B cell (primary cell): ENCODE measurements at regions not wholly inside any gene's neighbourhood (a gene's known extent, or its start where the extent isn't known, plus 50 kb on each side); places are given as distances from the start of the nearest gene placed in this dataset.

Experiments used
- ATAC-seq: fragments of 200-7000 bp; cut with Tn5 transposase; one replicate; pipeline ENCODE4 v1.10.0; 2021; ENCODE audit warnings: low read depth, mild to moderate bottlenecking, moderate number of reproducible peaks, moderate library complexity
- CTCF ChIA-PET: fragments of 350-600 bp; sonication (Branson Sonifier 250); formaldehyde crosslinking; loops from one replicate; lab custom pipeline; 2021; ENCODE audit warnings: antibody characterized with exemption, inconsistent platforms; lab: Charles Lee
- POLR2A ChIA-PET: fragments of 350-600 bp; sonication (Branson Sonifier 250); formaldehyde crosslinking; loops from one replicate; lab custom pipeline; 2021; ENCODE audit warnings: antibody characterized with exemption; lab: Charles Lee
- DNase-seq: peaks from one replicate; pipeline ENCODE4 v3.0.0; 2013
- H2AFZ ChIP-seq: 2 replicates; pipeline ENCODE4 v1.6.1; 2012; ENCODE audit warnings: mild to moderate bottlenecking, low read depth, low read length; ENCODE audit not compliant: insufficient read depth, poor library complexity, severe bottlenecking
- H3K27ac ChIP-seq, 2 donors: 1 replicate in 1 of 2; 2 replicates in 1 of 2; pipeline ENCODE4 v1.5.1; 2012 to 2013; ENCODE audit warnings: low read length in 2 of 2, mild to moderate bottlenecking in 2 of 2, moderate library complexity in 1 of 2
- H3K27me3 ChIP-seq, 4 experiments: fragments of 200-600 bp in 1 of 4; sonication (generic) in 1 of 4; replicated peaks in 1 of 4; 1 replicate in 2 of 4; 2 replicates in 2 of 4; pipeline versions ENCODE4 v1.6.1 to v1.7.0; 2013 to 2016; ENCODE audit warnings: low read length in 3 of 4, mild to moderate bottlenecking in 2 of 4, mixed read lengths in 1 of 4, moderate library complexity in 1 of 4; ENCODE audit not compliant: insufficient read depth in 4 of 4, control insufficient read depth in 3 of 4; ENCODE audit errors: control extremely low read depth in 1 of 4
- H3K36me3 ChIP-seq, 2 experiments: replicated peaks in 1 of 2; 1 replicate in 1 of 2; 2 replicates in 1 of 2; pipeline versions ENCODE4 v1.6.1 to v1.7.1; 2013; ENCODE audit warnings: low read length in 1 of 2; ENCODE audit not compliant: insufficient read depth in 2 of 2, control insufficient read depth in 1 of 2; ENCODE audit errors: control extremely low read depth in 1 of 2, extremely low read depth in 1 of 2
- H3K4me1 ChIP-seq, 2 donors: fragments of 200-600 bp in 1 of 2; sonication (generic) in 1 of 2; 1 replicate in 1 of 2; 2 replicates in 1 of 2; pipeline versions ENCODE4 v1.5.1 to v1.6.1; 2013 to 2017; ENCODE audit warnings: low read length in 2 of 2; ENCODE audit not compliant: control insufficient read depth in 2 of 2, insufficient read depth in 2 of 2
- H3K4me2 ChIP-seq: replicated peaks from 2 replicates; pipeline ENCODE3; 2012; ENCODE audit warnings: mild to moderate bottlenecking, low read depth, low read length; ENCODE audit not compliant: poor library complexity, severe bottlenecking
- H3K4me3 ChIP-seq, 5 experiments: fragments of 200-600 bp in 1 of 5; sonication (generic) in 1 of 5; 1 replicate in 3 of 5; 2 replicates in 2 of 5; pipeline versions ENCODE4 v1.5.1 to v1.7.0; 2011 to 2016; ENCODE audit warnings: low read length in 4 of 5, mild to moderate bottlenecking in 4 of 5, low read depth in 2 of 5, control low read depth in 1 of 5, moderate library complexity in 1 of 5; ENCODE audit not compliant: insufficient read depth in 1 of 5; ENCODE audit errors: control extremely low read depth in 1 of 5, extremely low read depth in 1 of 5
- H3K79me2 ChIP-seq: fragments of 200-600 bp; sonication (generic); one replicate; pipeline ENCODE4 v1.6.0; 2016; ENCODE audit warnings: low read length; ENCODE audit not compliant: control insufficient read depth, insufficient read depth
- H3K9ac ChIP-seq: fragments of 200-600 bp; sonication (generic); 2 replicates; pipeline ENCODE4 v1.6.1; 2017; ENCODE audit warnings: mild to moderate bottlenecking, low read length, moderate library complexity
- H3K9me3 ChIP-seq, 3 donors: one replicate each; pipeline versions ENCODE4 v1.6.1 to v1.7.1; 2013; ENCODE audit warnings: low read length in 2 of 3; ENCODE audit not compliant: control insufficient read depth in 2 of 3, insufficient read depth in 1 of 3; ENCODE audit errors: control extremely low read depth in 1 of 3
- H4K20me1 ChIP-seq: 2 replicates; pipeline ENCODE4 v1.6.0; 2012; ENCODE audit warnings: mild to moderate bottlenecking, low read length; ENCODE audit not compliant: insufficient read depth, control insufficient read depth, poor library complexity, severe bottlenecking
- H3K27ac Mint-ChIP-seq: one replicate; pipeline ENCODE4 v1.8.0; 2021; ENCODE audit warnings: mixed read lengths
- H3K27me3 Mint-ChIP-seq: one replicate; pipeline ENCODE4 v1.8.0; 2021; ENCODE audit warnings: mixed read lengths
- H3K4me1 Mint-ChIP-seq: one replicate; pipeline ENCODE4 v1.8.0; 2021; ENCODE audit warnings: mixed read lengths
- H3K4me3 Mint-ChIP-seq: one replicate; pipeline ENCODE4 v1.8.0; 2021; ENCODE audit warnings: mixed read lengths
- H3K9me3 Mint-ChIP-seq: one replicate; pipeline ENCODE4 v1.8.0; 2022; ENCODE audit warnings: mixed read lengths; ENCODE audit not compliant: insufficient read depth
- EZH2 ChIP-seq: IDR thresholded peaks from 2 replicates; pipeline ENCODE4 v1.6.1; 2012; ENCODE audit warnings: borderline replicate concordance, low read depth, mild to moderate bottlenecking, moderate library complexity, low read length; ENCODE audit not compliant: insufficient read depth, poor library complexity, severe bottlenecking
- WGBS: methylation state at CpG from one replicate; pipeline ENCODE4 v1.1.5; 2013; ENCODE audit warnings: missing lambda C conversion rate; ENCODE audit not compliant: insufficient coverage; 5-methylcytosine and 5-hydroxymethylcytosine counted together
- intact Hi-C: fragments of 100-400 bp; cut with micrococcal nuclease; formaldehyde crosslinking; loops from one replicate; pipeline ENCODE4 v1.10.0; 2022
- TF ChIP-seq, protein P1 (sequence below): fragments of 200-600 bp; IDR thresholded peaks from one replicate; pipeline ENCODE4 v1.8.0; 2022; ENCODE audit warnings: antibody characterized with exemption, mild to moderate bottlenecking

GRCh38 chr5:118552731-118553360 is 435.5 kb downstream of the DTWD2 start:
- Mint-ChIP-seq H3K27ac (no peak overlapping the region), H3K27me3 (no peaks in the 10 kb centered on the region), H3K9me3 (no peaks in the 10 kb centered on the region), H3K4me3 (no peak overlapping the region), H3K4me1 (no peaks in the 10 kb centered on the region)
- no peak for ATAC-seq
- H3K9ac ChIP-seq, result no peak overlapping the region
- no peaks in the 10 kb centered on the region for H3K27me3 ChIP-seq
- no peaks in the 10 kb centered on the region for H4K20me1 ChIP-seq
- H3K4me2 ChIP-seq, result no peak overlapping the region
- no peaks in the 10 kb centered on the region for H3K9me3 ChIP-seq
- no peaks in the 10 kb centered on the region for H3K36me3 ChIP-seq
- H3K4me1 ChIP-seq, result no peaks in the 10 kb centered on the region
- no peaks in the 10 kb centered on the region for H3K79me2 ChIP-seq
- no peak overlapping the region for H2AFZ ChIP-seq
- no peak for DNase-seq
- TF ChIP-seq, protein P1, sequence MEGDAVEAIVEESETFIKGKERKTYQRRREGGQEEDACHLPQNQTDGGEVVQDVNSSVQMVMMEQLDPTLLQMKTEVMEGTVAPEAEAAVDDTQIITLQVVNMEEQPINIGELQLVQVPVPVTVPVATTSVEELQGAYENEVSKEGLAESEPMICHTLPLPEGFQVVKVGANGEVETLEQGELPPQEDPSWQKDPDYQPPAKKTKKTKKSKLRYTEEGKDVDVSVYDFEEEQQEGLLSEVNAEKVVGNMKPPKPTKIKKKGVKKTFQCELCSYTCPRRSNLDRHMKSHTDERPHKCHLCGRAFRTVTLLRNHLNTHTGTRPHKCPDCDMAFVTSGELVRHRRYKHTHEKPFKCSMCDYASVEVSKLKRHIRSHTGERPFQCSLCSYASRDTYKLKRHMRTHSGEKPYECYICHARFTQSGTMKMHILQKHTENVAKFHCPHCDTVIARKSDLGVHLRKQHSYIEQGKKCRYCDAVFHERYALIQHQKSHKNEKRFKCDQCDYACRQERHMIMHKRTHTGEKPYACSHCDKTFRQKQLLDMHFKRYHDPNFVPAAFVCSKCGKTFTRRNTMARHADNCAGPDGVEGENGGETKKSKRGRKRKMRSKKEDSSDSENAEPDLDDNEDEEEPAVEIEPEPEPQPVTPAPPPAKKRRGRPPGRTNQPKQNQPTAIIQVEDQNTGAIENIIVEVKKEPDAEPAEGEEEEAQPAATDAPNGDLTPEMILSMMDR, result no peak
- no peak for TF ChIP-seq EZH2
- POLR2A ChIA-PET, result no interaction called here
- no CpG with 5 or more reads among the region's 2 CpGs for WGBS
- no peak overlapping the region for H3K27ac ChIP-seq
- CTCF ChIA-PET, result no interaction called here
- no peak overlapping the region for H3K4me3 ChIP-seq
- intact Hi-C loops, result no loop called here

- Histone ChIP-seq H3K79me2 (no peaks in the 10 kb centered on the region), H3K9ac (no peak overlapping the region), H3K9me3 (no peaks in the 10 kb centered on the region), H3K27me3 (no peaks in the 10 kb centered on the region), H2AFZ (no peak overlapping the region), H3K4me3 (no peak overlapping the region), H3K4me1 (no peaks in the 10 kb centered on the region), H4K20me1 (no peaks in the 10 kb centered on the region), H3K4me2 (no peak overlapping the region), H3K27ac (no peak overlapping the region), H3K36me3 (no peaks in the 10 kb centered on the region)
- WGBS, result no CpG with 5 or more reads among the region's 2 CpGs
- H3K27ac Mint-ChIP-seq, result no peak overlapping the region
- TF ChIP-seq, protein P1, result no peak
- TF ChIP-seq EZH2, result no peak
- H3K4me3 Mint-ChIP-seq, result no peak overlapping the region
- H3K4me1 Mint-ChIP-seq, result no peaks in the 10 kb centered on the region
- POLR2A ChIA-PET, result no interaction called here
- DNase-seq (no peak), ATAC-seq (no peak)
- H3K9me3 Mint-ChIP-seq, result no peaks in the 10 kb centered on the region
- no peaks in the 10 kb centered on the region for H3K27me3 Mint-ChIP-seq
- intact Hi-C loops, result no loop called here
- CTCF ChIA-PET, result no interaction called here
These were observed 436.2 kb downstream of the DTWD2 start for GRCh38 chr5:118552146-118552545.
